ENCODE measurements at regions not wholly inside any gene's neighbourhood (a gene's known extent, or its start where the extent isn't known, plus 50 kb on each side); places are given as distances from the start of the nearest gene placed in this dataset.

DNA sequence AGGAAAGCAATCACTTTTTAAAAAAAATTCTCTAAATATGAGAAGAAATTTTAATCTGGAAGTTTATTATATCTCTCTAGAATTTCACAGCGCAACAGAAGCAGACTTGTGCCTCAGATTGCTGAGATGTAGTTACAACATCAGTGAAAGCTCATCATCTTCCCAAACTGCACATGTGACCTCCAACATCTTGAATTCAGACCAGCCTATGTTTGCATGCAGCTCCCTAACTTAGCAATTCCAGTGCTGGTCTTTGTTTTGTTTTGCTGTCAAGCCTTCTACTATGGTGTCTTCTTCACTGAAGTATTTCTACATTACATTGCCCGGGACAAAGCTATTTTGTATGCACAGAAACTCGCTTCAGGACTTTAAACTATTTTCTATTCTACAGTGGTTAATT, 684.8 kb upstream of the PTBP2 start:
- DNase-seq (ENCODE audit: low read depth in 2 of 3, low spot score in 2 of 3), result no peak

DNA sequence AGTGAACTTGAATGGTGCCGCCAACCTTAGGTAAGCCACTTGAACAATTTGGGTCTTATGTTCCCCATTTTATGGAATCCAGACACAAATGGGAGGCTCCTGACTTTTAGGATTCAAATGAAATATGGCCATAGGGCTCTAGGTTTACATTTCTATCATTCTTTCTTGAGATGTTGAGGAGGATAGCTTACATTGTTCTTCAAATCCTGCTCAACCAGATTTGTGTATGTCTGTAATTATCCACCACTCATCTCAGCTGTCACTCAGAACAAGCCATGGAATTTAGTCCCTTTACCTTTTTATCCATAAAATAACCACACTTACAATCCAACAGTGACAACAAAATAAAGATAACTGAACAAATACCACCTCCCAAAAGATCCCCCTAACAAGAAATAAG, 682.9 kb upstream of the PTBP2 start:
- no peak for DNase-seq (ENCODE audit: low read depth in 2 of 3, low spot score in 2 of 3)

DNA sequence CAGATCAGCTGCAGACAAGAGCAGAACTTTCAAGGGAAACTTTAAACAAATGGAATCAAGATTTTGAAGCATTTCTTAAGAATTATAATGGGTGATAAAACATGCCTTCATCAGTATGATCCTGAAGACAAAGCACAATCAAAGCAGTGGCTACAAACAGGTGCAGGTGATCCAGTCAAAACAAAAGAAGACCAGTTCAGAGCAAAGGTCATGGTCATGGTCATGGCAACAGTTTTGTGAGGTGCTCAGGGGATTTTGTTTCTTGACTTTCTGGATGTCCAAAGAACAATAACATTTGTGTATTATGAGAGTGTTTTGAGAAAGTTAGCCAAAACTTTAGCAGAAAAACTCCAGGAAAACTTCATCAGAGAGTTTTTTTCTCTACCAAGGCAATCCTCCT, 681.7 kb upstream of the PTBP2 start:
- no peak for DNase-seq (ENCODE audit: low read depth in 2 of 3, low spot score in 2 of 3)

DNA sequence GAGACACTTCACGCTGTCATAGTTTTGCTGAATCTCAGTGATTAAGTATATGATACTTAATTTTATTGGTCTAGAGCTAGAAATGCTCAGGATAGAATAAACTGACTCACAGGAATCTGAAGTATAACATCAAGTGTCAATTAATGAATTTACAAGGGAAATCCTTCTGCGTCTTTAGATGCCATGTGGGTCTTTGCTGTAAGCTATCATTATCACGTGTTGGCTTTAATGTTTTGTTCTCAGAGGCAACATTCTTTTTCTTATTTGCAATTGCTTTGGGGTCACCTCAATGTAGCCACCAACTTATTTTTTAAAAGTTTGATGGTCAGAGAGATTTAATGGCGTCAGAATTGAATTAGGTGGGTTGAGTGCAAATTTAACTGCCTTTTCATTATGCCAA, 680.1 kb upstream of the PTBP2 start:
- DNase-seq (ENCODE audit: low read depth in 2 of 3, low spot score in 2 of 3), result no peak

DNA sequence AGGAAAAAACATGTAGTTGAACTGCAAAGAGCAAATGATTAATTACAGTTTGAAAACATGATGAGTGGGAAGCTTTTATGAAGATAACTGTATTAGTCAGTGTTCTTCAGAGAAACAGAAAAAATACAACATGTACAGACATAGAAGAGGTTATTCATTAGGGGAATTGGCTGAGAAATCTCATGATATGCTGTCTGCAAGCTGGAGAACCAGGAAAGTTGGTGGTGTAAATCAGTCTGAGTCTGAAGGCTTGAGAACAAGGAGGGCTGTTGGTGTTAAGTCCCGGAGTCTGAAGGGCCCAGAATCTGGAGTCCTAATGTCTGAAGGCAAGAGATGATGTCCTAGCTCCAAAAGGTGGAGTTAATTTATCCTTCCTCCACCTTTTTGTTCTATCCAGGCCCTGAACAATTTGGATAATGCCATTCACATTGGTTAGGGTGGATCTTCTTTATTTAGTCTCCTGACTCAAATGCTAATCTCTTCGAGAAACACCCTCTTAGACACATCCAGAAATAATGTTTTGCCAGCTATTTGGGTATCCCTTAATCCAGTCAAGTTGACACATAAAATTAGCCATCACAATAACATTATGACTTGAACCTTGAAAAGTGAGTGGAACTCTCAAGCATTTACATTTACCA, 672.9 kb upstream of the PTBP2 start:
- DNase-seq (ENCODE audit: low read depth in 2 of 3, low spot score in 2 of 3), result no peak

DNA sequence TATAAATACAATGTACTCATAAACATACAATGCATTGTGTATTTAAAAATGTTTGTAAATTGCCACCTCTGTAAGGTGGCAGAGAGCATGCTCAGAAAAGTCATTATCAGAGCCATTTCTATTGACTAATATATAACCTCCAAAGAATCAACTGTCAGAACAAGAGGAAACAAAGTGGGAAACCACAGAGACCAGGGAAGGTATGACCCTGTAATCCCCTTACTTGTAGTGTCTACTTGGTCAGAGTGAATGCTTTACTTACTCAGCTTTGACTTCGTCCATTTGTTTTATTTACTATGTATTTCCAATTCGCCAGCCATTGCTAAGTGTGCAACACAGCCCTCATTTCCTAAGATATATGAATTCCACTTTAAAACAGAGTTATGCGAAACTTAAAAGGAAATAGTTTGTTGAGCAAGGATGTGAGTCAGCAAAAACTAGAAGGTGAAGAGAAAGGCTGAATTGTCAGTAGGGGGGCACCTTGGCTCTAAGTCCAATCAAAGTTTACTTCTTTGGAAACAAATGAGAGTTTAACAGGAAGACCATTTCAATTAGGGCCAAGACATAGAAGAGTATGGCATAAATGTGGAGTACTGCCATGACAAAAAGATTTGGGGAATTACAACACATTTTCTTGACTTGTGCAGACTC, 671.7 kb upstream of the PTBP2 start:
- DNase-seq (ENCODE audit: low read depth in 2 of 3, low spot score in 2 of 3), result peak in 2 of 3 donors; percentile 5 to 31

DNA sequence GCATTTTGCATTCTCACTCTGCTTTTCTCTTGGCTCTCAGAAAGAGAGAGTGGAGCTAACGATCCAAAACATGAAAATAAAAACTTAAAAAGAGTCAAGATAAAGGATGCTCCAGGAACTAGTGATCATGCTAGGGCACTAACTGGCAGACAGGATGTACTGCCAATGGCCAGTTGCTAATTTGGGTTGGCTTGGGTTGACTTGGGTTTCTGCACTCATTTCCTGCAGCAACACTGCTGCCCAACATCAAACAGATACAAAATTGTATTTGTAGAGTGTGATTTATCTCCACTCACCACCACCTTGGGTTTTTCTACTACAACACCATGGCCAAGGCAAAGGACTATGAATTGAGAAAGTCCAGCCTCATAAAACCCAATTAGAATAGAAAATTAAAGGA, 662.3 kb upstream of the PTBP2 start:
- no peak for DNase-seq (ENCODE audit: low read depth in 2 of 3, low spot score in 2 of 3)

DNA sequence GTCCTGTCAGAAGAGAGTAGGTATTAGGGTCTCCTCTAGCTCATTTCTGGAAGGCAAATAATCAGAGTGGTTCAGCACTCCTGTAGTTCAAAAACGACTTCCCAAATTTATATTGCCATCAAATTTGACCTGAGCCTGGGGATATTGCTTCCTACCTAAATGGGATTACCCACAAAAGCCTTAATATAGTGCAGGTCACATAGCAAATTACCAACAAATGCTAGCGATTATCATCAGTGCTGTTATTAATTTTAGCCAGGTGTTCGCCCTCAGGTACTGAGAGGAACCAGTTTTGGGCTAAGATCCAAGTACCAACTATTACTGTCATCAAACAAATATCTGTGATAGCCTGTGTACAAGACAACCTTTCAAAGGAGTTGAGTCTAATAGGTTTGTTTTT, 661.8 kb upstream of the PTBP2 start:
- no peak for DNase-seq (ENCODE audit: low read depth in 2 of 3, low spot score in 2 of 3)

DNA sequence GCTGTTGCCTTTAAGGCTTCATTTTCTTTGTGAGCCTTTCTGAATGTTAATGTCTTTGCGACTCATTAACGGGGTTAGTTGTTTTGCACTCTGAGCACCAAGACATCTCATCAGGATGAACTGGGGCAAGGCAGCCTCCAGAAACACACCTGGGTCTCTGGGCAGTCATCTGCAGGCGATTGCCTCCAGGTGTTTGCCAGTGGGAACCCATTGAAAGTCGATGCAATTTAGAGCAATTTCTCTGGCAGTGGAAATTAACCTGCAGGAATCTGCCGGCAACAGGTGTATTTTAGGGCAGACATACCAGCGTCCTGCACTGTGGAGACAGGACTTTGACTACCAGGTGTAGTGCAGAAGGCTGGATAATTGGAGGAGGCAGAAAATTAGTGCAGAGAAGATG, 661.0 kb upstream of the PTBP2 start:
- no peak for DNase-seq (ENCODE audit: low read depth in 2 of 3, low spot score in 2 of 3)

DNA sequence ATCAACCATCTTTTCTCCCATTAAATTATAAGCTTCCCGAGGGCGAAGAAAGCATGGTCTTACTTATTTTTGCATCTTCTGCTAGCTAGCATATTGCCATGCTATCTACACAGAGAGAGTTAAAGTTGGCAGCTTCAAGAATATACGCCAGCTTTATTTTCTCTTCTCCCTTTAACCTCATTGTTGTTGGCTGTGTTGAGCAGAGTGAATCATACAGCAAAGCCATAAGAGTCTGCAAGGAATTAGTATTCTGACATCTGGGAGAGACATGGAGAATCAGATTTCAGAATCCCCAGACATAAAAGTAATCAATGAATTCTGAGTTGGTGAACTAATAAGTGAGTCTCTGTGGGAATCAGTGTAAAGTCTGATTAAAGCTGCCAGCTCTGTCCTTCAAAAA, 649.6 kb upstream of the PTBP2 start:
- DNase-seq (ENCODE audit: low read depth in 2 of 3, low spot score in 2 of 3), result no peak

DNA sequence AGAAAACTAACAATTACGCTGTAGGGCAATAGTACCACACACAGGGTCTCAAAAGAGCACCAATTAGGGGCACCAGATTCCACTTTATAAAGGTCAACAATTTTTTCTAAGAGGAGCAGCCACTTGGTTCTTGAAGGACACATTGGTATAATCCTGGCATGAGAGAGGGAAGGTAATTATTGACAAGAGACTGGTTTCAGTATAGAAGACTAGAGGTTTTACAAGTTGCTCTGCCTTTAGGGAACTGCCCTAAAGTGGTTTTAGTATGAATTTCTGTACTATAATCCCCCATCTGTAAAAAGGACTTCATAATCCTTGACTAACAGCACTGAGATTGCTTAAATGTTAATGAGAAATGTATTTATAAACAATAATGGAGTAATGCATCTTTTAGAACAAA, 648.5 kb upstream of the PTBP2 start:
- DNase-seq (ENCODE audit: low read depth in 2 of 3, low spot score in 2 of 3), result no peak

DNA sequence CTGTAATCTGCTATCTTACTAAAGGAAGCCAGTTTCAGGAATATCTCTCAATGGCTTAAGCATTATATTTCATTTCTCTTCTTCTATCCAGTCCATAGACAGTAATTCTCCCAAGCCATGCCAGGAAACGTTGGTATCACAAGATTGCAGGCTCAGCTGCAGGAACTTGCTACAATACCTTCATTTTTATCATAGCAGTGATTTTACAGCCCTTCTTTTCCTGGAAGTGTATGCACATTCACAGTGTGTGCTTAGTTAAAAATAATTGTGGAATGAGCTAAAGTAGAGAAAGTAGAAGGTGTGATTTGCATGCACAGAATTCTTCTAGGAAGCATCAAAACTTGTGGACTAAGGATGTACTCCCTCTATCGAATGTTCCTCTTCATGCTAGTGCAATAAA, 647.2 kb upstream of the PTBP2 start:
- no peak for DNase-seq (ENCODE audit: low read depth in 2 of 3, low spot score in 2 of 3)

DNA sequence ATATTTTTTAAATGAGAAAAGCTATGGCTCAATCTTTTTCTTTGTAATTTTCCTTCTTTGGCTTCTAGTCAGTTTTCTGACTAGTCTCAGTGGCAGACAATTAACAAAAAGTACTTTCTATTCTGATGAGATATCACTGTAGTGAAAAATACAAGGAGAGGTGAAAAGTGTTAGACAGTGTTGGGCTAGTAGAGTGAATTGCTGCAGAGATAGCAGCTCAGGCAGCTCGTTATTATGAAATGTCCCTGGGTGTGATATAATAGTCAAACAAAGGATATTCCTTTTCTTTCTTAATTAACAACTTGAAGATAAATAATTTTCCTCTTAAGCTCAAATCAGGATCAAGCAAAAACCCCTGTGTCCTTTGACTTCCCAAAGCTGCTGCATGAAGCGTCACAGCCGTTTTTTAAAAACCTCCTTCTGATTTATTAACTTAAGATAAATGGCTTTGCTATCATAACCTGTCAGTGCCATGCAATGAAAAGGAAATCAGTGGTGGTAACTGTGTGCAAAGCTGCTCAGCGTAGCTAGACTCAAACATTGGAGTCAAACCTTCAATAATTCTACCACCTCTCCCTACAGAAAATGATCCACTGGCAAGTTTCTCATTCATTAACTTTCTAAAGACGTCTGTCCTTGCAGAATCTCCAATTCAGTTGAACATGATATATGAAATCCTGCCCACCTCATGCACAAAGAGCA, 646.6 kb upstream of the PTBP2 start:
- no peak for DNase-seq (ENCODE audit: low read depth in 2 of 3, low spot score in 2 of 3)

DNA sequence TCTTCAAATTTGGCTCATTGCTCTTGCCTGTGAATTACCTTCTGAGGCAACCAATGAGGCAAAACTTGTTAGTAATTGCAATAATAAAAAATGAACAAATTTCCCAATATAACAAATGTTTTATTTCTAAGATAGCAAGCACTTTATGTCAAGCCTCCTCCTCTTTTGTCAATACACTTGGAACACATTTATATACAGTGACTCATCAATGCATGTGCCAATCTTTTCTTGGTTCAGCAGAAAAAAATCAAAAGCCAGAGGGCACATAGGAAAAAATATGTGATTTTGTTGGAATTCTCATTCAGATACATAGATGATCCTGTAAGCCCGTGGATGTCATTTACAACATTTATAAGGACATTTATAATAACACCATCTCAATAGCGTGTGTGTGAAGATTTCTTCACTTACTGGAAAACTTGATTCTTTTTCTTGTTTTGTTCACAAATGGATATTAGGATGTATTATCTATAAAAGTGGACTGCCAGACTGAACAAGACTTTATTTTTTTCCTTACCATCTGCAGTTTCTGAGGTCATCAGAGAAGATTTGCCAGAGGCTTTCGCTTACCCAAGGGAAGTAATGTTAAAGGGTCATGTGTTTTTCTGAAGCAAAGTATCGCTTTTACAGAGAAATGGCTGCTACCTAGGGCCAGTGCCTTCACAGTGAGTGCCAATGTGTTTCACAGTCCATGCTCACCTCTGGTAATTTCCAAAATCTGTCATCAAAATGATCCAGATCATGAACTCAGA, 645.7 kb upstream of the PTBP2 start:
- no peak for DNase-seq (ENCODE audit: low read depth in 2 of 3, low spot score in 2 of 3)

DNA sequence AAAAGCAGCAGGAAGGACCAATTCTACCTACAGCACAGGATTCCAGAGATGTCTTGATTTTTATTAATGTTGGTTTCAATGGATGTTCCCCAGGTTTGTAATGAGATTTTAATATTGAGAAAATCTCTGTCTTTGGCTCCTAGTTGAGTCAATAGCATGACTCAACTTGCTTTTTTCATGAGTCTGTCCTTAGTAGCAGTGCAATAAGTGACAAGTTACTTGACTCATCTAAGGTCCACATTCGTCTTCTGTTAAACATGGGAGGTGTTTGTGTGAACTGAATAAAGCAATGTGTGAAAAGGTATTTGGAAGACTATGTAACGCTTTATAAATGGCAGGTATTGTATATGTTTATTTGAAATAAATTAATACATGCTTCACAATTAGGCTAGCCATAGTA, 645.0 kb upstream of the PTBP2 start:
- no peak for DNase-seq (ENCODE audit: low read depth in 2 of 3, low spot score in 2 of 3)

DNA sequence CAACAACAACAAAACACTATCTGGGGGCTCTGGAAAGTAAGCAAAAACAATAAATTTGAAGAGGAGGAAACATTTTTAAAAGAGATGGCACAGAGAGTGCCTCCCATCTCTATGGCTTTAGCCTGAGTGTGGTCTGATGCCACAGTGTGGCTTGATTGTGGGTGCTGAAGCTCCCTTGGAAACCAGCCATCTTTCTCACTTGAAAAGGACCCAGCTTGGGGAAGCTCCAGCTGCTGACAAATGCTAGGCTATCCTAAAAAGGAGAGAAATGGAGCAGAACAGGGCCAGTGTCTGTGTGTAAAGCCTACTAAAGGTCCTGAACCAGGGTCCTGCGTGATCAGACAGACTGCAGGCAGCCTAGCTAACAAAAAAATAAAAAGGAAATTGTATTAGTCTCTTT, 642.0 kb upstream of the PTBP2 start:
- no peak for DNase-seq (ENCODE audit: low read depth in 2 of 3, low spot score in 2 of 3)

DNA sequence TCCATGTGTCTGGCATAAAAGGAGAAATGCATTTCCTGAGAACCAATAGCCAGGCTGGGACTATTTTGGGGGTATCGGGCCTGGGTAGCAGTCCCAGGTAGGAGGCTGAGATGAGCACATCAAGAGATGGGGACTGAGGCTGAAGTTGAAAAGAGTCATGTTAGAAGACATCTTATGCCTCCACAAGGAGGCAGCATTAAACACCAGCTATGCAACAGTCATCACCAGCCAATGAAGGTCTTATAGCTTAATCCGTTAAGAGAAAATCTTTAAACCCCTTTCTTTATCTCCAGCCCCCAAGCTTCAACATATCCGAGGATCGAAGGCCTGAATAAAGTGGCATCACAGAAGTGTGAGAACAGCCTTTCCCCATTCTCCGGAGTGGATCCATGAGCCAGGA, 640.7 kb upstream of the PTBP2 start:
- DNase-seq (ENCODE audit: low read depth in 2 of 3, low spot score in 2 of 3), result no peak

DNA sequence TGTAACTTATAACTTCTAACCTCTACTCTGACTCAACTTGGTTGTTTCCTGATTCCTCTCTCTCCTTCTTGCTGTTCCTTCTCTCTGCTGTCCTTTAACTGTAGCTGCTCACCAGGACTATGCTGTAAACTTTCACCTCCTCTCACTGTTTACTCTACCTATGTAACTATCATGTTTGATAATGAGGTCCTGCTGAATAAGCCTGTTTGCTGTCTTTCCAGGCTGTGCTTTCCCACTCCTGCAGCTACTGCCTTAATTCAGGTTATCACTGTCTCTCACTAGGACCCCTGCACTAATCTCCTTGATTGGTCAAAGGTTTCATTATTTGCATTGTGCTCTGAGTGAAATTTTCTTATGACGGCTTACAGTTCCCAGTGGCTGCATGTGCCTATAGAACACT, 633.9 kb upstream of the PTBP2 start:
- no peak for DNase-seq (ENCODE audit: low read depth in 2 of 3, low spot score in 2 of 3)

DNA sequence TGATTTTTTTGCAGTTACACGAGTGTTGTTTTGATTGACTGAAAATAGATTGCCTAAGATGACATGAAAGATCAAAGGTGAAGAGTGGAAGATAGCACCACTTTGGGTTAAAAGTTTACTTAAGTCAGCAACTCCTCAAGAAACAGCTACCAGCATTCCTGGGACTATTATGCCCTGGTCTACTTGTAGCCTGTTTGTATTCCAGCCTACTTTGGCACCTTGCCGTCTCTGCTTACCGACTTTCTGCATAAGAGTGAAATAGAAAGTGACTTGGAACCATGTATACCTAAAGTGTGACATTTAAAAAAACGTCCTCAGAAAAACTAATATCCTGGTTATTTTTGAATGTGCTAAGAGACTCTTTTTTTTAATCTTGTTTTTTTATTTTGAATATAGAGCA, 631.5 kb upstream of the PTBP2 start:
- no peak for DNase-seq (ENCODE audit: low read depth in 2 of 3, low spot score in 2 of 3)

DNA sequence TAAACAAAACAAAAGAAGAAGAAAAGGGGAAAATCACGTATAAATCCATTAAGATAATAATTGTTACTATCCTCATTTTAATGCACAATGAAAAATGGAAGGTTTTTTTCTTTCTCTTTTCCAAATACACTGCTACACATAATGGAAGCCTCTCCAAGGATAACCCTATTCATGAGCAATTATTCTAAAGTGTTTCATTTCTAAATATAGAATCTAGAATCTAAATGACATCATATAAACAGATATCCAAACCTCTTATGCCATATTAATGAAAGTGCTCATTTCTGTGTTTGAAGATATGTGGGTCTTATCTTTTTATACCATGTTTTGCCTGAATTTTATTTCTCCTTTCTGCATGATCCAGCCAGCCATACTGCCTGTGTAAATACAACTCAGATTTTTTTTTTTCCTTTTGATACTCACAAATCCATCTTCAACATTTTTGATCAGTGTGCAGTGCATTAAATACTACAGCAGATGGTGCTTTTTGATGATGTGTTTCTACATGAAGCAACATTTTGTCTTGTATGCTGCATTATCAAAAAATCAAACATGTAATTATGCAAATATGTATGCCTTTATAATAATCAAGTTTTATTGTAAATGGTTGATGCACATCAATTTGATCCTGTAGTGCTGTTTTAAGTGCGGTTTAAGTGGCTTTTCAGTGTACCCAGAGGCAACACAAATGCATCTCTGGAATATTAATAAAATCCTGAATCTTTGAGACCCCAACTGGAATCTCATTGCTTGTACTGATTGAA, 625.6 kb upstream of the PTBP2 start:
- no peak for DNase-seq (ENCODE audit: low read depth in 2 of 3, low spot score in 2 of 3)
